A673 (cell line): ENCODE measurements at regions not wholly inside any gene's neighbourhood (a gene's known extent, or its start where the extent isn't known, plus 50 kb on each side); places are given as distances from the start of the nearest gene placed in this dataset.

Source experiments
- BruUV-seq: library from RNA; stranded (reverse); fragments of 400-500 nt; replicated peaks from 2 replicates; lab custom pipeline; 2021; lab: Mats Ljungman, UMichigan
- CTCF ChIA-PET: fragments of 300-600 bp; sonication (Branson Sonifier 250); formaldehyde crosslinking; loops from one replicate; lab custom pipeline; 2022; ENCODE audit warnings: antibody characterized with exemption; lab: Charles Lee
- POLR2A ChIA-PET: fragments of 300-600 bp; sonication (Branson Sonifier 250); formaldehyde crosslinking; loops from one replicate; lab custom pipeline; 2022; ENCODE audit warnings: antibody characterized with exemption; ENCODE audit not compliant: low non-redundant PET; lab: Charles Lee
- DNase-seq: peaks from one replicate; pipeline ENCODE4 v3.0.0-alpha.2; 2015; ENCODE audit warnings: low spot score
- H3K27ac ChIP-seq: fragments of 200-600 bp; sonication (generic); 2 replicates; pipeline ENCODE4 v1.5.1; 2016; ENCODE audit warnings: mixed run types, low read depth, mild to moderate bottlenecking, mixed read lengths, antibody characterized with exemption, low read length; ENCODE audit not compliant: poor library complexity, severe bottlenecking
- H3K27me3 ChIP-seq: fragments of 200-600 bp; sonication (generic); replicated peaks from 2 replicates; pipeline ENCODE4 v1.6.1; 2017; ENCODE audit warnings: mixed run types, low read depth, mild to moderate bottlenecking, mixed read lengths, antibody characterized with exemption, low read length; ENCODE audit not compliant: insufficient read depth, poor library complexity
- H3K36me3 ChIP-seq: fragments of 200-600 bp; sonication (generic); 2 replicates; pipeline ENCODE4 v1.6.1; 2016; ENCODE audit warnings: mixed run types, mild to moderate bottlenecking, mixed read lengths, antibody characterized with exemption, low read length; ENCODE audit not compliant: insufficient read depth, poor library complexity, severe bottlenecking
- H3K4me1 ChIP-seq: fragments of 200-600 bp; sonication (generic); 2 replicates; pipeline ENCODE4 v1.6.1; 2017; ENCODE audit warnings: mixed run types, mild to moderate bottlenecking, mixed read lengths, antibody characterized with exemption, low read length; ENCODE audit not compliant: insufficient read depth, poor library complexity, severe bottlenecking
- H3K4me3 ChIP-seq: fragments of 200-600 bp; sonication (generic); 2 replicates; pipeline ENCODE4 v1.5.1; 2016; ENCODE audit warnings: low read depth, mixed run types, mild to moderate bottlenecking, mixed read lengths, low read length; ENCODE audit not compliant: poor library complexity, severe bottlenecking
- H3K9me3 ChIP-seq: fragments of 200-600 bp; sonication (generic); 2 replicates; pipeline ENCODE4 v1.6.1; 2016; ENCODE audit warnings: mixed run types, low read depth, mild to moderate bottlenecking, mixed read lengths, antibody characterized with exemption, low read length; ENCODE audit not compliant: poor library complexity, severe bottlenecking
- CTCF ChIP-seq: fragments of 300-800, 200-600 bp; sonication (generic); conservative IDR thresholded peaks from 2 replicates; pipeline ENCODE4 v1.5.1; 2017; ENCODE audit warnings: low read depth, mild to moderate bottlenecking, antibody characterized with exemption, low read length, moderate library complexity, mixed read lengths
- EZH2 ChIP-seq: fragments of 200-600 bp; sonication (generic); IDR thresholded peaks from 2 replicates; pipeline ENCODE4 v1.6.1; 2017; ENCODE audit warnings: borderline replicate concordance, low read depth, mild to moderate bottlenecking, mixed read lengths, antibody characterized with exemption, low read length; ENCODE audit not compliant: poor library complexity, severe bottlenecking
- intact Hi-C: fragments of 100-400 bp; cut with micrococcal nuclease; formaldehyde crosslinking; loops from one replicate; pipeline ENCODE4 v1.10.0; 2022; ENCODE audit not compliant: unreplicated experiment

GRCh38 chr16:62846399-62847057 is 810.3 kb upstream of the CDH8 start:
- Histone ChIP-seq H3K27ac (no peak overlapping the region), H3K27me3 (no peaks in the 10 kb centered on the region), H3K9me3 (no peaks in the 10 kb centered on the region), H3K4me3 (no peak overlapping the region), H3K36me3 (no peaks in the 10 kb centered on the region), H3K4me1 (no peaks in the 10 kb centered on the region)
- intact Hi-C loops, result no loop called here
- DNase-seq, result no peak
- CTCF ChIA-PET, result no interaction called here
- BruUV-seq, result no TSS peak
- POLR2A ChIA-PET, result no interaction called here
- TF ChIP-seq CTCF, result no peak
- no peak for TF ChIP-seq EZH2

GRCh38 chr16:62832214-62832613 is 796.0 kb upstream of the CDH8 start:
- intact Hi-C loops, result no loop called here
- ChIA-PET CTCF (no interaction called here), POLR2A (no interaction called here)
- TF ChIP-seq CTCF (no peak), EZH2 (no peak)
- BruUV-seq, result no TSS peak
- H3K4me1 ChIP-seq, result no peaks in the 10 kb centered on the region
- H3K27me3 ChIP-seq, result no peaks in the 10 kb centered on the region
- H3K36me3 ChIP-seq, result no peaks in the 10 kb centered on the region
- no peak for DNase-seq
- no peaks in the 10 kb centered on the region for H3K9me3 ChIP-seq
- no peak overlapping the region for H3K4me3 ChIP-seq
- no peak overlapping the region for H3K27ac ChIP-seq

DNA sequence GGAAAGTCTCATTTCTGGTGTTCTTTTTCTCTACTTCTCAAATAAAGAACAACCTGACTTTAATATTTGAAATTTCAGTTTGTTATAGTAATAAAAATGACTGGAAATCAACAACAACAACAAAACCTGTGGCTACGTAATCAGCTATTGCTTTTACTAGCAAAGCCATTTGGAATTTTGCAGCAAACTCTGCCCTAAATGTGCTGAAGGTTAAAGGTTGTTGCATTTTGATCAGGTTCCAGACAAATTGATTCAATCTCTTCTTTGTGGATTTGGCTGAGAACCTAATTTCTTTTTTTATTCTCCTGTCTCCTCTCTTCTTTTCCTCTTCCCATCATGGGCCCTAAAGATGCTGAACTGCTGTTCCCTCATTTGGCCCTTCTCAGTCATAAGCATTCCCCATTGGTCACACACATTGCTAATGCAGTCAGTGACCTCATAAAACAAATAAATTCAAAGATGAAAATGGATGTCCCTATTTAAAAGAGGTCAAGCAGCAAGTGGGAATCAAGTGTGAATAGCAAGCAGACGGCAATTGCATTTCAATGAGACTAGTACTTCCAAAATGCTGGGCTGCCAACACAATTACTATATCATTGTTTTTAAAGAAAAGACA is 795.1 kb upstream of the CDH8 start:
- Histone ChIP-seq H3K4me3 (no peak overlapping the region), H3K9me3 (no peaks in the 10 kb centered on the region), H3K27me3 (no peaks in the 10 kb centered on the region), H3K27ac (no peak overlapping the region), H3K4me1 (no peaks in the 10 kb centered on the region), H3K36me3 (no peaks in the 10 kb centered on the region)
- ChIA-PET POLR2A (no interaction called here), CTCF (no interaction called here)
- BruUV-seq, result no TSS peak
- intact Hi-C loops, result no loop called here
- TF ChIP-seq CTCF (no peak), EZH2 (no peak)
- DNase-seq, result no peak
